ENCODE measurements at regions not wholly inside any gene's neighbourhood (a gene's known extent, or its start where the extent isn't known, plus 50 kb on each side); places are given as distances from the start of the nearest gene placed in this dataset.

GRCh38 chr4:1571165-1572009 is 112.7 kb downstream of the FAM53A start:
- no peak for DNase-seq (ENCODE audit: low read depth)
- no peak for TF ChIP-seq CTCF (conservative IDR thresholded peaks at IDR 0.05; ENCODE audit: low read depth, low read length)
- no peak overlapping the region for H3K4me3 ChIP-seq (ENCODE audit: low read length)

- no peak for DNase-seq (ENCODE audit: low read depth)
- no peak overlapping the region for H3K4me3 ChIP-seq (ENCODE audit: low read length)
- TF ChIP-seq CTCF (conservative IDR thresholded peaks at IDR 0.05; ENCODE audit: low read depth, low read length), result no peak
Observed at GRCh38 chr4:1570291-1571164, 113.6 kb downstream of the FAM53A start.

GRCh38 chr4:1569461-1570151 is 114.5 kb downstream of the FAM53A start:
- H3K4me3 ChIP-seq (ENCODE audit: low read length), result no peak overlapping the region
- no peak for DNase-seq (ENCODE audit: low read depth)
- TF ChIP-seq CTCF (conservative IDR thresholded peaks at IDR 0.05; ENCODE audit: low read depth, low read length), result no peak

GRCh38 chr4:1568855-1569460 is 115.2 kb downstream of the FAM53A start:
- no peak for DNase-seq (ENCODE audit: low read depth)
- no peak for TF ChIP-seq CTCF (conservative IDR thresholded peaks at IDR 0.05; ENCODE audit: low read depth, low read length)
- H3K4me3 ChIP-seq (ENCODE audit: low read length), result no peak overlapping the region

- no peak overlapping the region for H3K4me3 ChIP-seq (ENCODE audit: low read length)
- TF ChIP-seq CTCF (conservative IDR thresholded peaks at IDR 0.05; ENCODE audit: low read depth, low read length), result no peak
- DNase-seq (ENCODE audit: low read depth), result no peak
Observed at GRCh38 chr4:1567808-1568581, 116.1 kb downstream of the FAM53A start.

- DNase-seq (ENCODE audit: low read depth), result no peak
- H3K4me3 ChIP-seq (ENCODE audit: low read length), result no peak overlapping the region
- no peak for TF ChIP-seq CTCF (conservative IDR thresholded peaks at IDR 0.05; ENCODE audit: low read depth, low read length)
Observed at GRCh38 chr4:1567519-1567807, 116.7 kb downstream of the FAM53A start.
